Lower leg skin (tissue), 4 donors: ENCODE measurements at regions not wholly inside any gene's neighbourhood (a gene's known extent, or its start where the extent isn't known, plus 50 kb on each side); places are given as distances from the start of the nearest gene placed in this dataset.

Experiments
- DNase-seq, 2 donors: peaks; one replicate each; pipeline ENCODE4 v3.0.0-alpha.2; 2019; ENCODE audit warnings: low spot score in 2 of 2
- H3K4me3 ChIP-seq: fragments of 200-600 bp; sonication (generic); 2 replicates; pipeline ENCODE4 v1.5.1; 2017; ENCODE audit warnings: mild to moderate bottlenecking, low read depth; ENCODE audit not compliant: poor library complexity, severe bottlenecking
- POLR2A ChIP-seq, 2 donors: fragments of 450-650 bp; IDR thresholded peaks; one replicate each; pipeline ENCODE4 v1.6.1; 2016 to 2017; ENCODE audit warnings: antibody characterized with exemption in 2 of 2, mild to moderate bottlenecking in 1 of 2, moderate library complexity in 1 of 2
- WGBS, 2 donors: methylation state at CpG; one replicate each; pipeline ENCODE4 v1.1.5; 2018; 5-methylcytosine and 5-hydroxymethylcytosine counted together
- intact Hi-C: fragments of 100-400 bp; cut with DNase I; formaldehyde crosslinking; loops from one replicate; pipeline ENCODE4 v1.15.0; 2023; ENCODE audit warnings: low total_unique reads
- TF ChIP-seq, protein P1 (sequence below), 3 donors: fragments of 450-650 bp; IDR thresholded peaks; one replicate each; pipeline ENCODE4 v1.5.1; 2016; ENCODE audit warnings: antibody characterized with exemption in 3 of 3, mild to moderate bottlenecking in 3 of 3, moderate library complexity in 2 of 3

DNA sequence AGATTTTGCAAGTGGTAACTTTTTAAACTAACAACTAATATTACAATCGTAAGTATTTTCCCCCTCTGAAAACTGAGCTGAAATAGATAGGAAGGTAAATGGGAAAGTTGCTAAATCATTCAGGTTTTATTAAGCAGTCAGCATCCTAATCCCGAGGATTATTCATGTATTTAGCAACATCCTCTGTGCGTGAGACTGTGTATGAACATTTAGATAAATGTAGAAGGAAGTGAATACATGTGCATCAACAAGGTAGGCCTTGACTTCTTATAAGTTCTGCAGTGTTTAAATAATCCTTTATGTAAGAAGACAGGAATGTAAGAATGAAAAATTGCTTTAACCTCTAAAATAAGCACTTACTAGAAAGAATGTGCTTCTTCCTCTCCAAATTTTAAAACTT is 745.9 kb upstream of the TENM4 start:
- WGBS, 2 donors, result 81 to 89% methylated on average over 3 of the region's 3 CpGs
- no peak for DNase-seq
- TF ChIP-seq, protein P1, sequence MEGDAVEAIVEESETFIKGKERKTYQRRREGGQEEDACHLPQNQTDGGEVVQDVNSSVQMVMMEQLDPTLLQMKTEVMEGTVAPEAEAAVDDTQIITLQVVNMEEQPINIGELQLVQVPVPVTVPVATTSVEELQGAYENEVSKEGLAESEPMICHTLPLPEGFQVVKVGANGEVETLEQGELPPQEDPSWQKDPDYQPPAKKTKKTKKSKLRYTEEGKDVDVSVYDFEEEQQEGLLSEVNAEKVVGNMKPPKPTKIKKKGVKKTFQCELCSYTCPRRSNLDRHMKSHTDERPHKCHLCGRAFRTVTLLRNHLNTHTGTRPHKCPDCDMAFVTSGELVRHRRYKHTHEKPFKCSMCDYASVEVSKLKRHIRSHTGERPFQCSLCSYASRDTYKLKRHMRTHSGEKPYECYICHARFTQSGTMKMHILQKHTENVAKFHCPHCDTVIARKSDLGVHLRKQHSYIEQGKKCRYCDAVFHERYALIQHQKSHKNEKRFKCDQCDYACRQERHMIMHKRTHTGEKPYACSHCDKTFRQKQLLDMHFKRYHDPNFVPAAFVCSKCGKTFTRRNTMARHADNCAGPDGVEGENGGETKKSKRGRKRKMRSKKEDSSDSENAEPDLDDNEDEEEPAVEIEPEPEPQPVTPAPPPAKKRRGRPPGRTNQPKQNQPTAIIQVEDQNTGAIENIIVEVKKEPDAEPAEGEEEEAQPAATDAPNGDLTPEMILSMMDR (IDR thresholded peaks at IDR 0.05), result no peak
- no peak for TF ChIP-seq POLR2A (IDR thresholded peaks at IDR 0.05)
- H3K4me3 ChIP-seq, result no peak overlapping the region
- intact Hi-C loops, result no loop called here

DNA sequence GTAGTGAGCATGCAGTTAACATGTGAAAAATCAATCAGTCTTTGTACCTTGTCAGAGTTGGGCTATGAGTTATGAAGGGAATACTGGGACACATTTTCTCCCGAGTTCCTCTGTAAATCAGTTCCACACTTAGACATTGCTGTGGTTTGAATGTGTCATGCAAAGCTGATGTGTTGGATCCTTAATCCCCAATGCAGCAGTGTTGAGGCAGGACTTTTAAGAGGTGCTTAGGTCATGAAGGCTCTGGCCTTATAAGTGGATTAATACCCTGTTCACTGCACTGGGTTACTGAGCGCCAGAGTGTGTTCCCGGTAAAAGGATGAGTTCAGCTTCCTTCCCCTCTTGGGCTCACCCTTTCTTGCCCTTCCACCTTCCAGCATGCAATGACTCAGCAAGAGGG is 742.1 kb upstream of the TENM4 start:
- H3K4me3 ChIP-seq, result no peak overlapping the region
- intact Hi-C loops, result no loop called here
- DNase-seq, result no peak
- TF ChIP-seq POLR2A (IDR thresholded peaks at IDR 0.05), result no peak
- TF ChIP-seq, protein P1 (IDR thresholded peaks at IDR 0.05), result no peak
- WGBS, 2 donors, result 57 to 64% methylated on average over 3 of the region's 3 CpGs

DNA sequence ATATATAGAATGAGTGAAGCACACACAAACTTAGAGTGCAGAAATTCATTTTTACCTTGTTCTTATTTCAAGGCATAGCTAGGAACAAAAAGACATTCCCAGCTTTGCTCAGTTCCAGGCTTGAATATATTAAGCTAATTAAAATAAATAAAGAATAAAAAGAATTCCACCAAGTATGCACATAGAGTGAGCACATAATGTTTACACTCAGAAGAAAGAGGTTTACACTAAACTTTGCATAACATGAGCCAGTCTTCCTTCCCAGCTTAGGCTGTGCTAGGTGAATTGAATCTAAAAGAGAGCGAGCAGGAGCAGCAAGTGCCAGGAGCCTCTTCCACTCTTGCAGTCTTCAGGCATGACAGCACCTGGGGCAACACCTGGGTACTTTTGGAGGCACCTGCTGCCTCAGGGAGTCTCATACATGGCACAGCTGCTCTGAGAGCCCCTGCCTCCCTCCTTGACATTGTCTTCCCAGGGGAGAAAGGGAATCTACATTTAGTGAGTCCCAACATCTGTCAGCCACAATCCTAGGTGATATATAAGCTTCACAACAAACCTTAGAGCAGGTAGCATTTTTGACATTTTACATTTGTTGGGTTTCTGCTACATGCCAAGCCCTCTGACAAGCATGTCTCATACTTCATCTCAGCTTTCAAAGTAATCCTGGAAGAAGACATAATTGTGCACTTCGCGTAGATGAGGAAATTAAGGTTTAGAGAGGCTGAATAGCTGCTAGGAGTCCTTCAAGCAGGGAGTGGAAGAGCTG is 732.7 kb upstream of the TENM4 start:
- 83 to 84% methylated on average over 3 of the region's 3 CpGs for WGBS, 2 donors
- TF ChIP-seq, protein P1 (IDR thresholded peaks at IDR 0.05), result no peak
- no peak for TF ChIP-seq POLR2A (IDR thresholded peaks at IDR 0.05)
- intact Hi-C loops, result no loop called here
- no peak overlapping the region for H3K4me3 ChIP-seq
- DNase-seq, result no peak

DNA sequence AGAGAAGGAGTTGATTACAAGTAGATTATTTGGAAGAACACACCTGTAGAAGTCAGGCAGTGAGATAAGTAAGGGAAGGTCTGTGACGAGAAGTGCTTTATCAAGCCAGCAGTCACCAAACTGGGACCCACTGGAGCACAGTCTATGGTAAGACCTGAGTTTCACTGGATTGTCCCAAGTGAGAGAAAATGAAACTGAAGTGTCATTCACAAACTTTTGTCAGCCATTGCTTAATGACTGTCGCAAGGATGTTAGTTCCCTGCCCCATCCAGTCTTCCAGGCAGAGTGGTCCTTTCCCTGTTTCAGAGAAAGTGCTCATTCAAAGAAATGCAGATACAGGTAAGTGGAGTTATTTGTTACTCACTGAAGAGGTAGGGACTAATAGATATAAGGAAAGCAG is 728.0 kb upstream of the TENM4 start:
- intact Hi-C loops, result no loop called here

DNA sequence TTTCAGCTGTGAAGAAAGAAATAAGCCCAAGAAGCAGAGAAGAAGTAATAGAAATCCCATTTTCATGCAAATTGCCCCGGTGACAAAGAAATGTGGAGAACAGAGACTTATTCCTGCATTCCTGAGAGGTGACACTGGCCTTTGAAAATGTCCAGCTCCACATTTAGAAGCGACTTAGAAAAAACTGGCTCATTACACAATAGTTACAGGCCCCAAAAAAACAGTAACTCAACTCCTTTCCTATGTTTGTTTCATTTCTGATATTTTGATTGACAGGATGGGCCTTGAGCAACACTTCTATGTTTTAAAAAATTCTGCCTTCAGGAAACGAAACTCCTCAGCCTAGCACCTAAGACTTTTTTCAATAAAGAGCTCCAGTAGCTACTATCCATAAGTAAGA is 726.9 kb upstream of the TENM4 start:
- no peak overlapping the region for H3K4me3 ChIP-seq
- DNase-seq, result no peak
- intact Hi-C loops, result no loop called here
- WGBS, 2 donors, result 51 to 62% methylated on average over 3 of the region's 3 CpGs
- no peak for TF ChIP-seq POLR2A (IDR thresholded peaks at IDR 0.05)
- TF ChIP-seq, protein P1 (IDR thresholded peaks at IDR 0.05), result no peak

More for the DNA sequence above, 728.0 kb upstream of the TENM4 start:
- no peak for DNase-seq
- 91 to 94% methylated on average over 2 of the region's 2 CpGs for WGBS, 2 donors
- H3K4me3 ChIP-seq, result no peak overlapping the region
- TF ChIP-seq, protein P1 (IDR thresholded peaks at IDR 0.05), result no peak
- TF ChIP-seq POLR2A (IDR thresholded peaks at IDR 0.05), result no peak

DNA sequence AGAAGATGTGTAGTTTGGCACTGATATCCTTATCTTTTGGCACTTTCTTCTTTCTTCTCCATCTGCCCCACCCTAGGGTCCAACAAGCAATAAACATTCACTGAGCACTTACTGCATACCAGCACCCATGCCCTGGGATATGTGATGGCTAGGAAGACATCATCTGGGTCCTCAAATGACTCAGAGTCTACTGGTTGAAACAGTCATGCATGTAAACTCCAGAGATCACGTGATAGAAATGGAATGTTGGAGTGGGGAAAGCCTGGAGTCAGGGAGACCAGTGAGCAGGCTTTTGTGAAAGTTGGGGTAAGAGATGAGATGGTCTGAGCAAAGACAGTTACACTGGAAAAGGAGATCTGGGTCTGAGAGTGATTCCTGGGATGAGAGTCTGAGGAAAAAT is 724.9 kb upstream of the TENM4 start:
- WGBS, 2 donors, result 25 to 73% methylated on average over 1 of the region's 1 CpG
- no peak for DNase-seq
- intact Hi-C loops, result no loop called here
- TF ChIP-seq POLR2A (IDR thresholded peaks at IDR 0.05), result no peak
- TF ChIP-seq, protein P1 (IDR thresholded peaks at IDR 0.05), result no peak
- no peak overlapping the region for H3K4me3 ChIP-seq
